ENCODE measurements at regions not wholly inside any gene's neighbourhood (a gene's known extent, or its start where the extent isn't known, plus 50 kb on each side); places are given as distances from the start of the nearest gene placed in this dataset.

GRCh38 chr1:239228451-239228850 lies 157.9 kb upstream of the CHRM3 start:
- Histone ChIP-seq H3K4me3 (ENCODE audit: low read depth, low read length) (no peak overlapping the region), H3K27me3 (ENCODE audit: control insufficient read depth, insufficient read depth, low read length) (no peaks in the 10 kb centered on the region), H3K36me3 (ENCODE audit: control insufficient read depth, insufficient read depth, low read length) (no peaks in the 10 kb centered on the region)
- DNase-seq (ENCODE audit: low read depth) (peak; percentile 24), FAIRE-seq (no peak)
- TF ChIP-seq, protein P1, sequence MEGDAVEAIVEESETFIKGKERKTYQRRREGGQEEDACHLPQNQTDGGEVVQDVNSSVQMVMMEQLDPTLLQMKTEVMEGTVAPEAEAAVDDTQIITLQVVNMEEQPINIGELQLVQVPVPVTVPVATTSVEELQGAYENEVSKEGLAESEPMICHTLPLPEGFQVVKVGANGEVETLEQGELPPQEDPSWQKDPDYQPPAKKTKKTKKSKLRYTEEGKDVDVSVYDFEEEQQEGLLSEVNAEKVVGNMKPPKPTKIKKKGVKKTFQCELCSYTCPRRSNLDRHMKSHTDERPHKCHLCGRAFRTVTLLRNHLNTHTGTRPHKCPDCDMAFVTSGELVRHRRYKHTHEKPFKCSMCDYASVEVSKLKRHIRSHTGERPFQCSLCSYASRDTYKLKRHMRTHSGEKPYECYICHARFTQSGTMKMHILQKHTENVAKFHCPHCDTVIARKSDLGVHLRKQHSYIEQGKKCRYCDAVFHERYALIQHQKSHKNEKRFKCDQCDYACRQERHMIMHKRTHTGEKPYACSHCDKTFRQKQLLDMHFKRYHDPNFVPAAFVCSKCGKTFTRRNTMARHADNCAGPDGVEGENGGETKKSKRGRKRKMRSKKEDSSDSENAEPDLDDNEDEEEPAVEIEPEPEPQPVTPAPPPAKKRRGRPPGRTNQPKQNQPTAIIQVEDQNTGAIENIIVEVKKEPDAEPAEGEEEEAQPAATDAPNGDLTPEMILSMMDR (IDR thresholded peaks at IDR 0.05; ENCODE audit: insufficient read depth, low read length, severe bottlenecking) = no peak

DNA sequence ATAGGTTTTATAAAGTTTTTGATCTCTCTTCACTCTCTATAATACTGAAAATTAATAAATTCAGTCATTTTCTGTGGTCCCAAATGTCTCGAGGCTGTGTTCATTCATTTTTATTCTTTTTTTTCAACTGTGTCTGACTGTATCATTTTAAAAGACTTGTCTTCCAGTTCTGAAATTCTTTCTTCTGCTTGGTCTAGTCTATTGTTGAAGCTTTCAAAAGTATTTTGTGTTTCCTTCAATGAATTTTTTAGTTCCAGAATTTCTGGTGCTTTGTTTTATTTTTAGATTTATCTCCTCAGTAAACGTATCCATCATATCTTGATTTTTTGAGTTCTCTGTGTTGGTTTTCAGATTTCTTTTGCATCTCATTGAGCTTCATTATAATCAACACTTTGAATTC lies 161.0 kb upstream of the CHRM3 start:
- DNase-seq (ENCODE audit: low read depth) (no peak), FAIRE-seq (no peak)
- Histone ChIP-seq H3K4me3 (ENCODE audit: low read depth, low read length) (no peak overlapping the region), H3K27me3 (ENCODE audit: control insufficient read depth, insufficient read depth, low read length) (no peaks in the 10 kb centered on the region), H3K36me3 (ENCODE audit: control insufficient read depth, insufficient read depth, low read length) (no peaks in the 10 kb centered on the region)
- TF ChIP-seq, protein P1 (IDR thresholded peaks at IDR 0.05; ENCODE audit: insufficient read depth, low read length, severe bottlenecking) = no peak

- H3K36me3 ChIP-seq (ENCODE audit: control insufficient read depth, insufficient read depth, low read length) = no peaks in the 10 kb centered on the region
- H3K27me3 ChIP-seq (ENCODE audit: control insufficient read depth, insufficient read depth, low read length) = no peaks in the 10 kb centered on the region
- H3K4me3 ChIP-seq (ENCODE audit: low read depth, low read length) = no peak overlapping the region
- TF ChIP-seq, protein P1 (IDR thresholded peaks at IDR 0.05; ENCODE audit: insufficient read depth, low read length, severe bottlenecking) = no peak
- FAIRE-seq (no peak), DNase-seq (ENCODE audit: low read depth) (no peak)
Measured at GRCh38 chr1:239224100-239224499, 162.3 kb upstream of the CHRM3 start.

GRCh38 chr1:239222999-239223398 lies 163.4 kb upstream of the CHRM3 start:
- FAIRE-seq (no peak), DNase-seq (ENCODE audit: low read depth) (no peak)
- H3K4me3 ChIP-seq (ENCODE audit: low read depth, low read length) = no peak overlapping the region
- TF ChIP-seq, protein P1 (IDR thresholded peaks at IDR 0.05; ENCODE audit: insufficient read depth, low read length, severe bottlenecking) = no peak
- no peaks in the 10 kb centered on the region for H3K36me3 ChIP-seq (ENCODE audit: control insufficient read depth, insufficient read depth, low read length)
- no peaks in the 10 kb centered on the region for H3K27me3 ChIP-seq (ENCODE audit: control insufficient read depth, insufficient read depth, low read length)

DNA sequence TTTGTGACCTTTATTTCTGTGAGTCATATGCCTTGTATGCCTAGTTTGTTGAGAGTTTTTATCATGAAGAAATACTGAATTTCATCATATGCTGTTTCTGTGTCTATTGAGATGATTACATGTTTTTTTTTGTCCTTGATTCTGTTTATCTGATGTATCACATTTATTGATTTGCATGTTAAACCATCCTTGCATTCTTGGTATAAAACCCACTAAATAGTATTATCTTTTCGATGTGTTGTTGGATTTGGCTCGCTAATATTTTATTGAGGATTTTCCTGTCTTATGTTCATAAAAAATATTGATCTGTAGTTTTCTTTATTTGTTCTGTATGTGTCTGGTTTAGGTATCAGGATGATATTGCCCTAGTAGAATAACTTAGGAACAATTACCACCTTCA lies 164.7 kb upstream of the CHRM3 start:
- DNase-seq (ENCODE audit: low read depth) (no peak), FAIRE-seq (no peak)
- Histone ChIP-seq H3K36me3 (ENCODE audit: control insufficient read depth, insufficient read depth, low read length) (no peaks in the 10 kb centered on the region), H3K27me3 (ENCODE audit: control insufficient read depth, insufficient read depth, low read length) (no peaks in the 10 kb centered on the region), H3K4me3 (ENCODE audit: low read depth, low read length) (no peak overlapping the region)
- TF ChIP-seq, protein P1 (IDR thresholded peaks at IDR 0.05; ENCODE audit: insufficient read depth, low read length, severe bottlenecking) = no peak

GRCh38 chr1:239219679-239220078 lies 166.7 kb upstream of the CHRM3 start:
- TF ChIP-seq, protein P1 (IDR thresholded peaks at IDR 0.05; ENCODE audit: insufficient read depth, low read length, severe bottlenecking) = no peak
- DNase-seq (ENCODE audit: low read depth) = no peak
- no peaks in the 10 kb centered on the region for H3K36me3 ChIP-seq (ENCODE audit: control insufficient read depth, insufficient read depth, low read length)
- FAIRE-seq = no peak
- no peaks in the 10 kb centered on the region for H3K27me3 ChIP-seq (ENCODE audit: control insufficient read depth, insufficient read depth, low read length)
- H3K4me3 ChIP-seq (ENCODE audit: low read depth, low read length) = no peak overlapping the region
